NCI-H1436 (cell line): ENCODE measurements at regions not wholly inside any gene's neighbourhood (a gene's known extent, or its start where the extent isn't known, plus 50 kb on each side); places are given as distances from the start of the nearest gene placed in this dataset.
A peak's percentile ranks its signal among the peaks of the same experiment; 100 is the strongest.

Experiments
- DNase-seq: peaks from one replicate; lab custom pipeline; 2025; lab: John Stamatoyannopoulos, UW

DNA sequence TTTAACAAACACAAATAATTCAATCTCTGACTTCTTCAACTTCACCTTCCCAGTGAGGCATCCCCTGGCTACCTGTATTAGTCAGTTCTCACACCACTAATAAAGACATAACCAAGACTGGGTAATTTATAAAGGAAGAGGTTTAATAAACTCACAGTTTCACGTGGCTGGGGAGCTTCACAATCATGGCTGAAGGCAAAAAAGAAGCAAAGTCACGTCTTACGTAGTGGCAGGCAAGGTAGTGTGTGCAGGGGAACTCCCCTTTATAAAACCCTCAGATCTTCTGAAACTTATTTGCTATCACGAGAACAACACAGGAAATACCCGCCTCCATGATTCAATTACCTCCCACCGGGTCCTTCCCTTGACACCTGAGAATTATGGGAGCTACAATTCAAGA is 478.5 kb downstream of the ADGRL2 start:
- DNase-seq = no peak

DNA sequence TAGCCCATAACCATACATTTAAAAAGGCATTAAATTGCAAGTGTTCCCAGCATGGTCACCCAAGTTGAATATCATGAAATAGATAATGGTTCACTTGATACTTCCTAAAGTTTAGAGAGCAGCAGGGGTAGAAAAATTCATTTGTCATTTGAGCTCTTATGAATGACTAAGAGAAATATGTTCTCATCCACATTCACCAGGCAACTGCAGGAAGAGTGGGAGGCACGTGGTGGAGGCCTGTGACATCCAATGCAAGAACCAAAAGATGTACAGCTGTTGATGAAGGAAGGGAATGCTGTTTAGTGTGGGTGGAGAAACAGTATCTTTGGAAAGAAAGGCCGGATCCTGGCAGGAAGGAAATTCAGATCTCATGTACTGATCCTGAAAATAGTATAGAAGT is 473.1 kb downstream of the ADGRL2 start:
- no peak for DNase-seq

DNA sequence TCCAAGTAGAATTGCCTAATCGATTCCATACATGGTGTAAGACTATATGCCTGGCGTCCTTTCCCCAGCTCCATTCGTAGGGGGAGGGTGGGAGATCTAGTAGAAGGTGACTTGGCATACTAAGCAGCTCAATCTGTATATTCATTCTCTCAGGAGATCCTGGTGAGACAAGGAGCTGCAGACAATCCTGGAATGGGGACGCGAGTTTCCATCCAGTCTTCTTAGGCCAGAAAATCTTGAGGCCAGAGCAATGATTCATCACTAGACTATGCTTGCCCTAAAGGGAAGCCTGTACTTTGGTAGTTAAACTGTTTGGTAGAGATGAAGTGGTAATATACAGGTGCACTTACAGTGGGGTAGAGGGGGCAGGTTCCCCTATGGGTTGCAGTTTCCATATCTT is 468.7 kb downstream of the ADGRL2 start:
- no peak for DNase-seq

DNA sequence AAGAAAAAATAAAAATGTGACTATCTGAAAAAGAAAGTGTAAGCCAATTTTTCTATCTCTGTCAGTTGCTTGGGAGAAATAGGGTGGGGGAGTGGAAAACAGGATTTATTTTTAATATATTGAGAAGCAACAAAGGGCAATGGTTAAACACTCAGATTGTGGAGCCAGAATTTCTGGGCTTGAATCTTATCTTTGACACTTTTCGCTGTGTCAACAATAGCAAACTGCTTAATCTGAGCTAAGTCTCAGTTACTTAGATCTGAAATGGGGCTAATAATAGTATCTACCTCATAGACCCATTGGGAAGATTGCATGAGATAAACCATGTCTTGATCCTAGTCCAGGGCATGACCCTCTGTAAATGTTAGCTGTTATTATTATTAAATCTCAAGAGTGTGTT is 468.1 kb downstream of the ADGRL2 start:
- no peak for DNase-seq

DNA sequence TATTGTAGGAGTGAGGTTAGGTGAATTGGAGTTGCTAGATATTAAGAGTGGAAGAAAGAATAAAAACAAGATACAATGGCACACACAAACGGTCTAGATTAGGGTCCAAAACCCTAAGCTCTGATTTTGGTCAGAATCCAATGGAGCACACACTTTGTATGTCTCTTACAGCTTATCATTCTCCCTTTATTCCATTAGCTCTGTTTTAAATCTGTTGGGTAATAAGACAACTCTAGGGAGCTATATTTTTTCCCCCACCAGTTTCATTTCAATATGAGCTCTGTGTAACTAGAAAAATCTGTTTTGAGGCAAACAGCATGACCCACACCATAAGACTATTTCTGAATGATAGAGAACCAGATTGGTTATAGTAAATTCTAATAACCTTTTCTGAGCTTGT is 465.6 kb downstream of the ADGRL2 start:
- no peak for DNase-seq

DNA sequence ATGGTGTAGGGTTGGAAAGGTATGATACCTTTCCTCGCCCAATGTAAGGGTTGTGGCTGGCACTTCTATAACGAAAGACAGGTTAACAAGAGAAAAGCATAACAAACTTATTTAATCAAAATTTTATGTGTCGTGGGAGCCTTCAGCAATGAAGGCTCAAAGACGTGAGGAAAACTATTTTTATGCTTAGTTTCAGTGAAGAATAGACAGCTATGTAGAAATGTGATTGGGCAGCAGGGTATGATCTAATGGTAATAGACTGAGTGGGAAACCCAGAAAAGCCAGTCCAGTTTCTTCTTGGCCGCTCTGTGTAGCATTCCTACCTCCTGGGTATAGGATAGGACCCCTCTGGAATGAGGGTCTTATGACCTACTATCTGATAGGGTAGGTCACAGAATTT is 464.7 kb downstream of the ADGRL2 start:
- no peak for DNase-seq

DNA sequence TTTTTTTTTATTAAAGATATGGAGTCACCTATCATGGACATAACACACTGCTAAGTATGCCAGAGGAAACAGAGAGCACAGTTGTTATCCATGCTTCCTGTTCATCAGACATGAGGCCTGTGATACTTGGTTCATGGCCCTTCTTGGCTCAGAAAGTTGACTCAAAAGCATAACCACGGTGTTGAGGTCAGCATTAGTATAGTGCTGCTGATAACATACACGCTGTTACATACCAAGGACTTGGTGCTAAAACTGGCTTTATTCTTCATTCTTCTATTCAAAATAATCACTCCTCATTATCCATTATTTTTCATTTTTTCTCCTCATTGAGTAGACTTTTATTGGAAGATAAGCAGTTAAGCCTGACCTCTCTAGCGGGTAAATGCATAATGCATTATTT is 464.1 kb downstream of the ADGRL2 start:
- no peak for DNase-seq

DNA sequence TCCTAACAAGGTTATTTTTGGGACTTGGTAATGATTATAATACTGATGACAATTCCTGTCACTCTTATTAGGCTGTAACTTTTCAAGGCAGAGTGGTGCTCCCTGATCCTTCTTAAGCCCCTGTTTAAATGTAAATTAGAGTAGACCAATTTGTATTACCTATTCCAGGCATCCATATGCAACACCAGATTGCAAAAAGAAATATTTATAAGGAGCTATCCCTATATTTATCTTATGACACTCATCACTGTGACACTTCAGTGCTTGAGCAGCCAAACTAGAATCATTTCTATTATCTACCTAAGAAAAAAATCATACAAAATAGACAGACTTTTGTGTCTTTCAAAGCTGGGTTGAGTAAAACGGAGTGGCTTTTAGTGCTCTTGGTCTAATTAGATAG is 462.7 kb downstream of the ADGRL2 start:
- DNase-seq = no peak

DNA sequence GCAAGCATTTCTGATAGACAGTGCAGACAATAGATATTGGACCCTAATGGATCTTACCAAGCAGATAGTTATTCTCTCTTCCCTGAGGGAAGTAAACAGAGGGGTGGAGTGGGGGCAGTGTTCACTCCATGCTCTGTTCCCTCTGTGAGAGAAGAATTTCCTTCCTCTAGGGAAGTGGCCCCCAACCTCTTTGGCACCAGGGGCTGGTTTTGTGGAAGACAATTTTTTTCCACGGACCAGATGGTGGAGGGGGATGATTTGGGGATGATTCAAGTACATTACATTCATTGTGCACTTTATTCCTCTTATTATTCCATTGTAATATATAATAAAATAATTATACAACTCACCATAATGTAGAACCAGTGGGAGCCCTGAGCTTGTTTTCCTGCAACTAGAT is 459.9 kb downstream of the ADGRL2 start:
- no peak for DNase-seq

DNA sequence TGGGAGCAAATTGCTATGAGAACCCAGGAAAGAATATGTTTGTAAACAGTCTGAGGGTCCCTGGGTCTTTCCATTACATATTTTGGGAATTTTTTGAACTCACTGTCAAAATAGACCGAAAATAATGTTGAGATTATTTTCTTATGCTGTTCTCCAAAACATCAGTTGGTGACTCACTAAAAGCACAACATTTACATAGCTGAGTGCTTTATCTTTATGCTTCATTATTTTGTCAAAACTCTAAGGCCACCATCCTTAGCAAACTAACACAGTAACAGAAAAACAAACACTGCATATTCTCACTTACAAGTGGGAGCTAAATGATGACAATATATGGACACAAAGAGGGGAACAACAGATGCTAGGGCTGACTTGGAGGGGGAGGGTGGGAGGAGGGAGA is 459.3 kb downstream of the ADGRL2 start:
- peak; percentile 11 for DNase-seq

DNA sequence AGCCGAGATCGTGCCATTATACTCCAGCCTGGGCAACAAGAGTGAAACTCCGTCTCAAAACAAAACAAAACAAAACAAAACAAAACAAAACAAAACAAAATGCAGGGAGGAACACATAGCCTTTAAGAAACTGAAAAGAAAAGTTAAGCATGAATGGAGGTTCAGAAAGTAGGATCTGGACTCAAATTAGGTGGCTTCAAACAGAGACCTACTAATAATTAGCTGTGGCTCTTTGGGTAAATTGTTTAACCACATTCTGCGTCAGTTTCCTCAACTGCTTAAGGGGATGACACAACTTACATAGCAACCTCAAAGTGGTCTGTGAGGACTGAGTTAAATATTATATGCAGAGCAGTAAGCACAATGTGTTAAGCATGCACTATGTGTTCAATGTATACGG is 458.2 kb downstream of the ADGRL2 start:
- no peak for DNase-seq

DNA sequence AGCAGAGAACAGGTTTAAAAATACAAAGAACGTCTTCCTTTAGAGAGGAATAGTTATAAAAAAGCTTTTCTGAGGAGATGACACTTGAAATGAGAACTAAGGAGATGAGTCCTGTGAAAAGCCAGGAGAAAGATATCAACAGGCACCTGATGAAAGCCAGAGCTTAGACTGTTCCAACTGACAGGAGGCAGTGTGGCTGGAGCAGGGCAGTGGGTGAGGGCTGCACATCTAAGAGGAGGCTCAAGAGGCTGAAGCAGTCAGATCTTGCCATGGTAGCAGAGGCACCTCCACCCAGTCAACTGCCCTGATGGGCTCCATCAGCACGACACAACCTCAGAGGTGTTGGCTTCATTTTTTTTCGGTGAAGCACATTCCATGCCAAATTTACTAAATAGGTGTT is 445.3 kb downstream of the ADGRL2 start:
- DNase-seq = no peak

DNA sequence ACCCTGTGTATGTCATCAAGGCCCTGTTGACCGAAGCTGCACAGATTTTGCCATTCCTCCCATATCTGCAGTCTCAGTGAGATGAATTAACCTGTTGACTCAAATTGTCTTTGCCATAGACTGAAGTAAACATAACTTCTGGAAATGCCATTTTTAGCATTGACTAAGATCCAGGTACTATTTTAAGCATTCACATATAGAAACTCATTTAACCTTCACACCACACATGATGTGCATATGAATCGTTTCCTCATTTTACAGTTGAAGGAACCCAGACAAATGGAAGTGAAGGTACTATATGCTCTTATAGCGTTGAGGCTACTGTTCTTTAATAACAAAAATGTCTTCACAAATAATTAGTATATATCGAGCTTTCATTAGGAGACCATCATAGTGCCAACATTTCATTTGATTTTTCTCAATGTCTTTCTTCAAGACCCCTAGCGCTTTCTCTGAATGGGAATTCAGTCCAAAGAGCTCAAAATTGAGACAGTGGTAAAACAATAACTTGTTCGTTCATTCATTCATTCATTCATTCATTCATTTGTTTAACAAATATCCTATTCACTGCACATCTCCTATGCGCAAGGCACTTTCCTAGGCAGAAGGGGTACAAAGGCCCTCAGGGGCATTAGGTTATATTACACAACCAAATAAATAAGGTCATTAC is 444.7 kb downstream of the ADGRL2 start:
- no peak for DNase-seq

DNA sequence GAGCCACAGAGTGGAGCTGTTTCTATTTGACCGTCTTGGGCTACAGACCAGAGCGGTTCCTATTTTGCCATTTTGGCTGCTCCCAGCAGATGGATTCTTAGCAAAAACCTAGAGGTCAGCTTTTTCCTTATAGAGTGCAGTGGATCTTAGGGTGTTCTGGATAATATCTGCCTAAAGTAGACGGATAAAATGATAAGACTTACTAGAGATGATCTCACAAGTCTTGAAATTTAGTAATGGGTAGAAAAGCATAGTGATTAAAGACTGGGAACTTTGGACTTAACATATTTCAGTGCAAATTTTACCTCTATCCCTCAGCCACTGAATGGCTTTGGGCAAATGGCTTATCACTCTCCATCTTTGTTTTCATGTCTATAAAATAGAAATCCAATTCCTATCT is 439.8 kb downstream of the ADGRL2 start:
- no peak for DNase-seq

DNA sequence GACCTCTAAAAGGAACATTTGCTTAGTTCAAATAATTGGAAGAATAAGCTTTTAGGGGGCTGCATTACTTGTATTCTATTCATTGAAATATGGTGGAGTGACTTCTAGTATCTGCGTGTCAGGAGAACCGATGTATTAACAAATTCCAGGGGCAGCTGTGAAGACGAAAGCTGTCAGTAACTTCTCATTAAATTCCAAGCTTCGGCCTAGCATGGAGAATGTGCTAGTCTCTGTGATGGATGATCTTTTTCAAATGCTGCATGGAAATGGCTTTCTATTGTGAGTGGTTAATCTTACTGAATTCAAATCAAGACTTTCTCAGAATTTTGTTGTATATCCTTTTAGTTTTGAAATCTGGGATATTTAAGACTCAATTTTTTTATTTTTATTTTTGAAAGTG is 429.9 kb downstream of the ADGRL2 start:
- DNase-seq = no peak

DNA sequence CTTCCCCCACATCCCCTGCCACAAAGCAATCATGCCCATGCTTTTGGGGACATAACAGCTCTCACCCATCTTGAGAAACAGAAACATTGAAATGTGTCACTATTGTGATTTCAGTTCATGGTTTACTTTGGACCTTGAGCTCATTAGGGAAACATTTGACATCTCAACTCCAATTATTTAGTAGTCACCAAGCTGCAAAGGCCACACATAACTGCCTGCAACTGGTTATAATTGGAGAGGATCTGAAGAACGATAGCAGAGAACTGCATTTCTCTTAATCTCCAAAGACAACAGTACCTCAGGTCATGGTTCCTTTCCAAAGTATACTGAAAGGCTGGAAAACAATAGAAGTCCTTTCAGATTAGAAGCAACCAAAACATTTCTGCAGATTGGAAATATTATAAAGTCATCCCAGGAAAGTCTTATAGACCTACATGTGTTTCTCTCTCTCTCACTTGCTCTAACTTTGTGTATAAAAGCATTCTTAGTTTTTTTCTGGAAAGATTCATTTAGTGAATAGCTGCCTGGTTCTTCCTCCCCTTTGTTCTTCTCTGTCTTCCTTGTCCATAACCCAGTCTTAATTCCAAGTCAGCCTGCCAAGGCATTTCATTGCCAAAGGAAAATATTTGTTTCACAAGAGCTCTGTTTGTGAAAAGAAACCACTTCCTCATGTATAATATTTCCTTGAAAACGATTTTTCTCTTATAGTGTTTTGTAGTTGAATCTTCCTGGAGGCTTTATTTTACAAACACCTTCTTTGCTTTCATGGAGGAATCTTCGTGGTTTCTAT is 426.8 kb downstream of the ADGRL2 start:
- DNase-seq = no peak

DNA sequence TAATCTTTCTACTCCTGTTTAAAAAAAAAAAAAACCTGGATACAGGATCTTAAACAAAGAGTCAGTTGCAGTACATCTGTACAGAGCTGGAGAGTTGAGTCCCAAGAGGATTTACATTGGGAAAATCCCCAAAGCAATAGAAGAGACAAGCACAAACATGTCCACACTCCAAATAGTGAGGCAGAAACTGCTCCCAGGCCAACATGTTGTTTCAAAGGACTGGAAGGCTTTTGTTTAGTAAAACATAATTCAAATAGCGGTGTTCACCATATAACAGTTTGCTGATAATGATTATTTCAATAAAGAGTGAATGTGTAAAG is 425.4 kb downstream of the ADGRL2 start:
- peak; percentile 39 for DNase-seq

DNA sequence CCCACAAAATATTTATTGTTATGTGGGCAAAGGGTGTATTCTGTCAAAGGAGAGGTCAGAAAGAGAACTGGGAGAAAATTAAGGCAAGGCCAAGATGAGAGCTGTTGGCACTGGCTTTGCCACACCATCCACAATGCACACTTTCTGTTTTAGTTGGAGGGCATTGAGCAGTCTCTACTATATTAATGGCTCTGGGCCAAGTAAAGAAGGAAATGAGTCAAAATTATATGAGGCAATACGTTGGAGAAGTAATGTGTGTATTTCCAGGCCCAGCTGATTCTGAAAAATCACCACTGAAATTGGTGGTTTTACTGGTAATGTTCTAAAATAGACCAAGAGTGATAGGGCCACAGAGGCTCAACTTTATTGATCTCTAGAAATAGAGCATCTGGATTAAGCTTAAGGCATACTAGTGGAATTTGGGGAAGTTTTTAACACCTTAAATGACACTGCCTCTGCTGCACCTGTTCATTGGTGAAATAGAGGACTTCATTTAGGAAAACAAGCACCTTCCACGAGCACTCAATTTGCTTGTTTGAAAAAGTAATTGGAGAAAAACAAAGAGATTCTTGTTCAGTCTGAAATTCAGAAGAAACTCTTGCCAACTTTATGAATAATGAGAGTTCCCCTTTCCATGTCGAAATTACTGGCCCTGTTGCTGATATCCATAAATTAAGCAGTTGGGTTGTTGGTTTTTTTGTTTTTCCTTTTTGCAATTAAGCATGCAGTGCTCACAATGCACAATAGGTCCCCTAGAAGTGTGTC is 424.9 kb downstream of the ADGRL2 start:
- peak; percentile 8 for DNase-seq

DNA sequence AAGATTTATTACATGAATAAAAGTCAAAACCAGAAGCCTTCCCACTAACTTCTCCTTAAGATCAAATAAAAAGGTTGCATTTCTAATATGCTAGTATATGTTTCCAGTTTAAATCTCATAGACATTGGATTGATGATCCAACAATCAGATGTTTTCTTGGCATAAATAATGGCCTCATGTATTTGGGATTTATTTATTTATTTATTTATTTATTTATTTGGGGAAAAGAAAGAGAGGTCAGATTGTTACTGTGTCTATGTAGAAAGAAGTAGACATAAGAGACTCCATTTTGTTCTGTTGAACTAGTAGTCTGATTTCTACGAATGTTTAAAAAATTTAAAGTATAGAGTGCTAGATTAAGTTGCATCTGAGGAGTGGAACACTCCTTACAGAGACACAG is 422.4 kb downstream of the ADGRL2 start:
- DNase-seq = no peak

DNA sequence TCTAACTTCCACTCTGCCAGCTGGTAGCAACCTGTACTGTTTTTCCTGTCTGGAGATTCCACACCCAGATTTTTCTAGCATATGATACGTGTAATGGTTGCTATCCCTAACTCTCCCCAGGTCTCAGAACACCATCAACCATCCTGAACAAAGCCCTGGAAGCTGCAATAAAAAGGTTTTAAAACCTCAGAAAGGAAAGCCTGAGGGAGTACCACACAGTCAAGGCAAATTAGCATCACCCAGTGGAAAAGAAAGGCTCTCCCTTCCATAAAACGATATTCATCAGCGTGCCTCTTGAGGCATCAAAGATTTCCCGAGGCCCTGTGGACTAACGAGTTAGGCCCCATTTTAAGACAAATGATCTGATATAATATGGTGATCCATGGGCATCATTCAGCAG is 421.0 kb downstream of the ADGRL2 start:
- DNase-seq = no peak

DNA sequence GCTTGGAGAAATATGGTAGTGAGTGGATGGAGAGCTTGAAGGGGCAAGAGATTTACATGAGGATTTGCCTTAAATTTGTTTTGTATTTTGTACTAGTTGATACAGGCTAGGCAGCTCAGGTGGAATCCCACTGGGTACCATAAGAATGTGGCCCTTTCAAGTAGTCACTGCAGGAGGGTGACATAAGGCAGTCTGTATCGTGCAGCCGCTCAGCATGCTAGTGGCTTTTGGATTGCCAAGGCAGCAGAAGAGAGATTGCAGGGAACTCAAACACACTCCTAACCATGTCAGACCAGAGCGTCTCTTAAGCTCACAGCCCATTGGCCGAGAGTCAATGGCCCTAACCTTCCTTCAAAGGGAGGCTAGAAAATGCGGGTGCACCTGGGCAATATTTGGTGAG is 420.0 kb downstream of the ADGRL2 start:
- DNase-seq = no peak

DNA sequence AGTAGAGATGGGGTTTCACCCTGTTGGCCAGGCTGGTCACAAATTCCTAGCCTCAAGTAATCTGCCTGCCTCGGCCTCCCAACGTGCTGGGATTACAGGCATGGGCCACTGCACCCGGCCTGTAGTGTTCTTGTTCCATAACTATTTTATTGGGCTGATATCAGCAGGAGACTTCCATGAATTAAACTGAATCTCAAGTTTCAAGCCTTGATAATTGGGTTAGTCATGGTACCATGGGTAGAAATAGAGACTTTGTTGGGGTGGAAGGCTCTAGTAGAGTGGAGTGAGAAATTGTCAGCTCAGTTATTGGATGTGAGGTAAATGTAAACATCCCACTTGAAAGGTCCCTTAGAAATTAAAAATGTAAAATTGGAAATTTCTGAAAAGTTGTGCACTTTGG is 419.1 kb downstream of the ADGRL2 start:
- no peak for DNase-seq

DNA sequence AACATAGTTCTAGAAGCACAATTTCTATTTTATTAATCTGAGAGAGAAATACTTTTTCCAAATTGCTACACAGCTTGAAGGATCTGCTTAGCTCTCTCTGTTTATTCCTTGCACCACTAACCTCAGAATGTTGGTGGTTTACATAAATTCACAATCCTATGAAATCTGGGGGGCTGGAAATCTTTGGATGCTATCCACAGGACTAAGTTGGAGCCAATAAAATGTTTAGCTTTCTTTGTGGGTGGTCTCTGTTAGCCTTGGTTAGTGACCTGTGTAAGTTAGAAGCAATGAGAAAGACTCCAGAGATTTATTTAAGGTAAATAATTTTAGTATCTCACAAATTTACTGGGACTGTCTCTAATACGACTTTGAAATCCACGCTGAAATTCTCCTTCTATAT is 418.1 kb downstream of the ADGRL2 start:
- no peak for DNase-seq

DNA sequence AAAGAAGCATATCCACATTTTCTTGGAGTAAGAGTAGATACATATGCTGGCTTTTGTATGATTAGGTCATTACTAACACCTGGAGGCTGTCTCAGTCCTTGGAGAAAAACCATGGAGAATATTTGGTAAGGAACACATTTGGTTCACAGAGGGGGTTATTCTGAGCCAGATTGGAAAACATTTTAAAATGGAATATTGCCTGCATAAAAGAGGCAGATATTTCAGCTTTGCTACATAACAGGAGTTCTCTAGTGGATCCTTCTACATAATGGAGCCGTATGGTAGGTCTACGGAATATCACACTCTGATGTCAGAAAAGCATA is 415.1 kb downstream of the ADGRL2 start:
- no peak for DNase-seq
